Mammary epithelial cell (primary cell): ENCODE measurements at regions not wholly inside any gene's neighbourhood (a gene's known extent, or its start where the extent isn't known, plus 50 kb on each side); places are given as distances from the start of the nearest gene placed in this dataset.

Source experiments
- EZH2 ChIP-seq: IDR thresholded peaks from 2 replicates; pipeline ENCODE4 v1.6.1; 2012; ENCODE audit warnings: low read length, inconsistent platforms, borderline replicate concordance
- TF ChIP-seq, protein P1 (sequence below), 2 donors: IDR thresholded peaks in 1 of 2; conservative IDR thresholded peaks in 1 of 2; 2 replicates each; pipeline ENCODE4 v1.5.1; 2011 to 2012; ENCODE audit warnings: inconsistent platforms in 2 of 2, low read length in 2 of 2, mild to moderate bottlenecking in 2 of 2, control low read depth in 1 of 2, low read depth in 1 of 2; ENCODE audit not compliant: insufficient read depth in 1 of 2; ENCODE audit errors: extremely low read depth in 1 of 2

GRCh38 chr22:49271369-49271727 lies 556.3 kb downstream of the BRD1 start:
- TF ChIP-seq, protein P1, sequence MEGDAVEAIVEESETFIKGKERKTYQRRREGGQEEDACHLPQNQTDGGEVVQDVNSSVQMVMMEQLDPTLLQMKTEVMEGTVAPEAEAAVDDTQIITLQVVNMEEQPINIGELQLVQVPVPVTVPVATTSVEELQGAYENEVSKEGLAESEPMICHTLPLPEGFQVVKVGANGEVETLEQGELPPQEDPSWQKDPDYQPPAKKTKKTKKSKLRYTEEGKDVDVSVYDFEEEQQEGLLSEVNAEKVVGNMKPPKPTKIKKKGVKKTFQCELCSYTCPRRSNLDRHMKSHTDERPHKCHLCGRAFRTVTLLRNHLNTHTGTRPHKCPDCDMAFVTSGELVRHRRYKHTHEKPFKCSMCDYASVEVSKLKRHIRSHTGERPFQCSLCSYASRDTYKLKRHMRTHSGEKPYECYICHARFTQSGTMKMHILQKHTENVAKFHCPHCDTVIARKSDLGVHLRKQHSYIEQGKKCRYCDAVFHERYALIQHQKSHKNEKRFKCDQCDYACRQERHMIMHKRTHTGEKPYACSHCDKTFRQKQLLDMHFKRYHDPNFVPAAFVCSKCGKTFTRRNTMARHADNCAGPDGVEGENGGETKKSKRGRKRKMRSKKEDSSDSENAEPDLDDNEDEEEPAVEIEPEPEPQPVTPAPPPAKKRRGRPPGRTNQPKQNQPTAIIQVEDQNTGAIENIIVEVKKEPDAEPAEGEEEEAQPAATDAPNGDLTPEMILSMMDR (conservative IDR thresholded peaks at IDR 0.05 in 1 of 2, IDR thresholded peaks at IDR 0.05 in 1 of 2; ENCODE audit: extremely low read depth in 1 of 2, insufficient read depth in 1 of 2, low read depth in 1 of 2, low read length in 2 of 2): no peak
- TF ChIP-seq EZH2: no peak
